HG02642 (cell line): ENCODE measurements at regions not wholly inside any gene's neighbourhood (a gene's known extent, or its start where the extent isn't known, plus 50 kb on each side); places are given as distances from the start of the nearest gene placed in this dataset.
A peak's percentile ranks its signal among the peaks of the same experiment; 100 is the strongest.
"Not testable (repeated sequence)": the region's sequence is repeated elsewhere in the genome, so short reads cannot be mapped to it uniquely, and the experiment has no call there.

Source experiments
- ATAC-seq: cut with Tn5 transposase; IDR thresholded peaks from one replicate; pipeline ENCODE4 v1.9.1; 2021; ENCODE audit warnings: mild to moderate bottlenecking; ENCODE audit not compliant: unreplicated experiment, poor library complexity

DNA sequence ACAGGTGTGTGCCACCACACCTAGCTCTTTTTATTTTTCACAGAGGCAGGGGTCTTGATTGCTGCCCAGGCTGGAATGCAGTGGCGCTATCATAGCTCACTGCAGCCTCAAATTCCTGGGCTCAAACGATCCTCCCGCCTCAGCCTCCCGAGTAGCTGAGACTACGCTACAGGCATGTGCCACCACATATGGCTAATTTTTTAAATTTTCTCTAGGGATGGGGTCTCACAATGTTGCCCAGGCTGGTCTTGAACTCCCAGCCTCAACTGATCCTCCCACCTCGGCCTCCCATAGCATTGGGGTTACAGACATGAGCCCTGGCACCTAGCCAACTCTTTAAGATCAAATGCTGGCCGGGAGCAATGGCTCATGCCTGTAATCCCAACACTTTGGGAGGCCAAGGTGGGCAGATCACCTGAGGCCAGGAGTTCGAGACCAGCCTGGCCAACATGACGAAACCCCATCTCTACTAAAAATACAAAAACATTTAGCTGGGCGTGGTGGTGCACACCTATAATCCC lies 50.6 kb upstream of the MYL10 start:
- not testable (repeated sequence) for ATAC-seq

GRCh38 chr7:101680406-101681145 lies 51.5 kb upstream of the MYL10 start:
- ATAC-seq, result no peak

DNA sequence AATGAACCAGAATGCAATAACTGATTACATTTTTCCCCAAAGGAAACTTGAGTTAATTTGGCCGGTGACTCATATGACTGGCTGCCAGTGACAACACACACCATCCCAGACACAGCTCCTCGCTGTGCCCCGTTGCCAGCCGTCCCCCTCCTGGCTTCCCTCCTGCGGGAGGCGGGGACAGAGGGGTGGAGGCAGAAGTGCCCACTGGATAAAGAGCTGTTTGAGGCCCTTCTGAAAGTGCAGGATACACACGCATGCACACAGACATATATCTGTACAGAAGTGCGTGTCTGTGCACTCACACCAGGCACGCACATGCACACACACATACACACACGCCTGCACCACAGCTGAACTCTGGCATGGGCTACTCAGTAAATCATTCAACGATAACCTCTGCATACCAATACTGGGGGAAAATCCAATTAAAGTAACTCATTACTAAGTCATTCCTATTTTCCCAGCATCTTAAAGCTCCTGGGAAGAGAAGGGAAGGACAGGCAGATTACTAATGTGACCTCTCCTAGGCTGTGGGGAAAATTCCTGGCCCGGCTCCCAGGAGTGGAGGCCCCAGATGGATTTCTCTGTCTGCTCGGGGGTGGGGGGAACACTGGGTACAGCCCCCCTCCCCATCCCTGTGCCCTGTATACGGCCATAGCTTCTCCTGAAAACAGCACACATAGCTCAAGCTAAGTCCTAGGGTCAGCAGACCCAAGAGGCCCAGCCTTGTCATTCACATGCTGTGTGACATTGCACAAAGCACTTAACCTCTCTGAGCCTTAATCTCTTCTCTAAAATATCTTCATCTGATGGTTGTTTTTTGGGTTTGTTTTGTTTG lies 52.3 kb upstream of the MYL10 start:
- no peak for ATAC-seq

DNA sequence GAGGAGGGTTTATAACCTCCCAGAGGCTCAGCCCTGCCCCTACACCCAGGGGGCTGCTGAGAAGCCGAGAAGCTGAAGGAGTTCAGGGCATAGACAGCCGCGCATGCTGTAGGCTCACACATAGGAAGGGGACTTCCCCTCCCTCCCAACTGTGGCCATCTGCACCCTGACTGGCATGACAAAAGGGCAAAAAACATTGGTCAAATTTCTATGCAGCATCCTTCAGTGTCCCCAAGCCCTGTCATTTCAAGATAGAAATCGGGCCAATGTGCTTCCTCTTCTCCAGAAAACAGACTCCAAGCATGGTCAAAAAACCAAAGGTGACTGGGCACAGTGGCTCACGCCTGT lies 55.9 kb upstream of the MYL10 start:
- ATAC-seq, result no peak

DNA sequence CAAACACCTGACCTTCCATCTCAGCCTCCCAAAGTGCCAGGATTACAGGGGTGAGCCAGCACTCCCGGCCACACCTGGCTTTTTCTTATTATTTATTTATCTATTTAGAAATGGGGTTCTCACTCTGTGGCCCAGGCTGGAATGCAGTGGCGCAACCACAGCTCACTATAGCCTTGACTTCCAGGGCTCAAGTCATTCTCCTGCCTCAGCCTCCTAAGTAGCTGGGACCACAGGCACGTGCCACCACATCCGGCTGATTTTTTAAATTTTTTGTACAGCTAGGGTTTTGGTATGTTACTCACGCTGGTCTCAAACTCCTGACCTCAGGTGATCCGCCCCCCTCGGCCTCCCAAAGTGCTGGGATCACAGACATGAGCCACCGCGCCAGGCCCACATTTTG lies 56.9 kb upstream of the MYL10 start:
- ATAC-seq, result no peak

- no peak for ATAC-seq
These were observed 58.0 kb upstream of the MYL10 start for GRCh38 chr7:101687081-101687480.

DNA sequence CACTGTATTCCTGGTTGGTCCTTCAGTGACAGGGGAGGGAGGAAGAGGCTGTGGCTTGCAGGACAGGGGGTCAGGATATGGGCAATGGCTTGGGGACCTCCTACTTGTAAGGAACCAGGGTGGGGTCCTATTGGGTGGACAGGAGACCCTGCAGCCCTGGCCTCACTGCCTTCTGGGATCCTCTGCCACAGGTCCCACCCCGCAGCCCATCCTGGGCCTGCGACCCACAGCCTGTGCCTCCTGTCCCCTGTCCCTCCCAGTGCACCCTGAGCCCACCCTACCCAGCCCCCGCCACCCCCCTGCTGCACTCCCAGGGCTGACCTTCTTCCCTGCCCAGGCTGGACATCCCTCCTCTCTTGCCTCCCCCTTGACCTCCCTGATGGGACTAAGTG lies 58.7 kb upstream of the MYL10 start:
- ATAC-seq, result no peak

- peak; percentile 74 for ATAC-seq
These were observed 59.2 kb upstream of the MYL10 start for GRCh38 chr7:101688183-101688831.

- ATAC-seq, result no peak
These were observed 60.2 kb upstream of the MYL10 start for GRCh38 chr7:101688995-101689907.

GRCh38 chr7:101690061-101690460 lies 61.0 kb upstream of the MYL10 start:
- ATAC-seq, result no peak

DNA sequence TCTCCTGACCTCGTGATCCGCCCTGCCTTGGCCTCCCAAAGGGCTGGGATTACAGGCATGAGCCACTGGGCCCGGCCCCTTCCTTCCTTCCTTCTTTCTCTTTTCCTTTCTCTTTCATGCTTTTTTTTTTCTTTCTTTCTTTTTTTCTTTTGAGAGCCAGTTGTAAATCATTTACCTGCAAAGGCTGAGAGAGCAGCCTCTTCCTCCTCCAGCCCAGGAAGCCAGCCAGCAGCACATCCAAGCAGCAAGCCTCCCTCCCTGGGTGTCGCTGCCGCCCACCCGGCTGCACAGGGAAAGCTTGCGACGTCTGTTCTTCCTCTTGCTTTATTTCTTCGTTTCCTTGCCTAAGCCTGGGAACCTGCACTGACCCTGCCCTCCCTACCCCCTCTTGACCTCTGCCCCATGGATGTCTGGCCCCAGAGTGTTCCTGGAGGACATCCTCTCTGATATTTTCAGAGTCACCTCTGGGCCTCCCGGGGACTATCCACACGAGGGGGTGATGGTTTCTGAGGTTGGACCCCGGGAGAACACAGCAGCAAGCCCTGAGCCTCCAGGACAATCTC lies 62.8 kb upstream of the MYL10 start:
- no peak for ATAC-seq

DNA sequence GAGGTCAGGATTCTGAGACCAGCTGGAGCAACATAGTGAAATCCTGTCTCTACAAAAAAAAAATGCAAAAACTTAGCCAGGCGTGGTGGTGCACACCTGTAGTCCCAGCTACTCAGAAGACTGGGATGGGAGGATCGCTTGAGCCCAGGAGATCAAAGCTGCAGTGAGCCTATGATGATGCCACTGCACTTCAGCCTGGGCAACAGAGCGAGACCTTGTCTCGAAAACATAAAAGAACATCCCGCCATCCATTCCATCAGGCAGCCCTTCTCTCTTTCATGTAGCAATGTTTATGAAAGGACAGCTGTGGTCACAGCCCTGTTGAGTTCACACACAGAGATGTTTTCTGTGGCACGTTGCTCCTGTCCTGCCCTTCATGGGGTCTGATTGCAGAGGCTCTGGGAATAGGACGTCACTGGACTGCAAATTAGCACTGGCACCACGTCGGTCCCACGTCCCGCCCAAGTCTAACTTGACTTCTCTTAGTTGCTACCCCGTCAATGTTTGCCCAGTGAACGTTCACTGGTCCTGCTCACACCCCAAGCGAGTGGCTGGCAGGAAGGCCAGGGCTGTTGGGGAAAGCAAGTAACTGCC lies 64.5 kb upstream of the MYL10 start:
- no peak for ATAC-seq

GRCh38 chr7:101698964-101699363 lies 69.9 kb upstream of the MYL10 start:
- ATAC-seq, result no peak

- no peak for ATAC-seq
These were observed 70.3 kb upstream of the MYL10 start for GRCh38 chr7:101699399-101699798.

DNA sequence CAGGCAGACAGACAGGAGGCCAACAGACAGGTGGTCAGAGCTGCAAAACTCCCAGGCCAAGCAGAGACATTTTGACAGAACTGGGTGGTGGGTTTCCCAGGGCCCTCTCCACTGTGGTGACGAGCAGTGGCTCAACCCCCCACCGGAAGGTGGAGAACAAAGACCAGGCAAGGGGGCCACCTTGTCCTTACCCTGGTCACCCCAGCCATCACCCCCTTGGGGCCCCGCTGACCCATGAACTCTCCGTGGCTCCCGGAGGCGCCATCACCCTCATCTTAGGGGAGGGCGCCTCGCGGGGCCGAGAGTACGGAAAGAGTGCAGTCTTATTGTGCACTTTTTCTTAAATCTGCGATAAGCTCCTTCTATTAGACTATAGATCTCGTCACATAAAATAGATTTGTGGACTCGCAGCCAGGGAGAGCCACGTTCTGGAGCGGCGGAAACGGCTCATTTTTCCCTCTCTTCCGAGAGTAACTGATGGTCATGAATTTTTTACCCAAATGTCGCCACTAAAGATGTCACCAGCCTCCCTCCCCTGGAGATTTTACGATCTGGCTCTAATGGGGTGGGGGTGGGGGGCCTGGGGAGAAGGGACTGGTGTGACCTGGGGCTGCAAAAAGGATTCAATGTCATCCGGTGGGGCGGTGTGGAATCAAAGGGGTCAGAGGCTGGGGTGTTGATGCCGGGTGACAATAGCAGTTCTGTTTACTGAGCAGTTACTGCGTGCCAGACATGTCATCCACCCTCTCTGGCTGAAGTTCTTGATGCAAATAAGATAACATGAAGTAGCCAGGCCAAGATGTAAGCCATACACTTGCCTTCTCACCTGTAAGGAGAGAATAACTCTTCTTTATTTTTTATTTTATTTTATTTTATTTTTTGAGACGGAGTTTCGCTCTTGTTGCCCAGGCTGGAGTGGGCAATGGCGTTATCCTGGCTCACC lies 71.1 kb upstream of the MYL10 start:
- ATAC-seq, result no peak

DNA sequence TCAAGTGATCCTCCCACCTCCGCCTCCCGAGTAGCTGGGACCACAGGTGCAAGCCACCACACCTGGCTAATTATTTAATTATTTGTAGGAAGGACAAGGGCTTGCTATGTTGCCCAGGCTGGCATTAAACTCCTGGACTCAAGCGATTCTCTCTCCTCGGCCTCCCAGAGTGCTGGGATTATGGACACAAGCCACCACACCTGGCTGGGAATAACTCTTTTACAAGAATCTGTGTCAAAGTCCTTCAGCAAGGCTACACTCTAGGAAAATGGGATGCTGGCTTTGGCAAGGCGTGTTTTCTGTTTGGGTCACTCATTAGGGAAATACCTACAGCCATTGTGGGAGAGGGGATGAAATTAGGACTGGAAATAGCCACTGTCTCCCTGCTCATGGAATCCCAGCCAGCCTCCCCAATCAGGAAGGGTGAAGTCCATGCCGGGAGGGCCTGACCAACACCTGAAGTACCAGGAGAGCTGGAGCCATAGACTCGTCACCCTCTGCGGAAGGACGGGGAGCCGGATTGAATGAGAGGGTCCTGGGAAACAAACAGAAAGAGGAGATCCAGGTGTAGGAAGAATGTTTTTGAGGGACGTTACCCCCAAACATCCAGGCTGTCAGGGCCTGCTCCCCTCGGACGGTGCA lies 72.2 kb upstream of the MYL10 start:
- no peak for ATAC-seq

DNA sequence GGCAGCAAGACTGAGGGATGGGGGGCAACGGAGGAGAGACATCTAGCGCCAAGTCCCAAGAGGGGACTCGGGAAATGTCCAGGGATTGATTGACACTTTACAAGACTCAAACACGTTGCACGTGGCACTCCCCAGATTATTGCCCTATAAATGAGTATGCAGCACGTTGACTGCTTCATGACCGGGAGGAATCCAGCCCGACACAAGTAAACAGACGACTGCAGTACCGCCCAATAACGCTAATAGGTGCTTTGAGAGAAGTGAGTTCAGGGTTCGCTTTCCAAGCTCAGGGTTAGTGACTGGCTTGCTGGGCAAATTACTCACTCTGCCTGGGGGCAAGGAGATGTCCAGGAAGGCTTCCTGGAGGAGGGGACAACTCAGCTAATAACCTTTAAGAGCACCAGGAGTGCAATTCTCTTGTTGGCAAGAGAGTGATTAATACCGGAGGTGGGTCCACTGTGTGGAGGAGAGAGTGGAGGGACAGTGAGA lies 73.3 kb upstream of the MYL10 start:
- no peak for ATAC-seq

- ATAC-seq, result no peak
These were observed 76.2 kb upstream of the MYL10 start for GRCh38 chr7:101705331-101705730.
